ENCODE measurements at regions not wholly inside any gene's neighbourhood (a gene's known extent, or its start where the extent isn't known, plus 50 kb on each side); places are given as distances from the start of the nearest gene placed in this dataset.

DNA sequence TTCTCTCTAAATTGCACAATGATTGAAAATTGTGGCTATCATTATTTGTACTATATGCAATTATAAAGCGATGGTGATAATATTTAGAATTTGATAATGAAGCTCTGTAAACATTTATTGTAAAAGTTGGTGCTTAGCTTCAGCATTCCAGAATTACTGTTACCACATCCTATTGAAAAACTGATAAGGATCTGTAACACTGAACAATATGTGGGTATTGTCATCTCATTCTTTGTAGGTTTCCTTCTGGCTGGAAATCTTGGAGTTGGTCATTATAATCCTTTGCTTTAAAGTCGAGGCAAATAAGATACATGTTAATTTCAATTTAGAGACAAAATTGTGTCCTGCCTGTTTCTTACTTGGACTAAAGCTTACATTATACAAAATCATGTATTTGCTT is 323.4 kb upstream of the GOLIM4 start:
- no peaks in the 10 kb centered on the region for H3K36me3 ChIP-seq (ENCODE audit: control insufficient read depth in 5 of 5, insufficient read depth in 5 of 5, low read length in 5 of 5)
- no peak overlapping the region for H3K9ac ChIP-seq (ENCODE audit: low read length in 5 of 5)
- no peaks in the 10 kb centered on the region for H3K27me3 ChIP-seq (ENCODE audit: control insufficient read depth in 5 of 5, insufficient read depth in 4 of 5, low read length in 5 of 5)
- H3K27ac ChIP-seq (ENCODE audit: low read depth, low read length), result no peak overlapping the region
- H3K4me3 ChIP-seq (ENCODE audit: low read depth in 1 of 5, low read length in 5 of 5), result no peak overlapping the region
- no peaks in the 10 kb centered on the region for H3K9me3 ChIP-seq (ENCODE audit: control insufficient read depth in 5 of 5, low read length in 5 of 5)
- peaks cover 3 to 10% (median 4%) of the 10 kb centered on the region in 5 donors for H3K4me1 ChIP-seq (ENCODE audit: control insufficient read depth in 5 of 5, insufficient read depth in 5 of 5, low read length in 5 of 5)

- Histone ChIP-seq H3K9me3 (ENCODE audit: control insufficient read depth in 5 of 5, low read length in 5 of 5) (no peaks in the 10 kb centered on the region), H3K27ac (ENCODE audit: low read depth, low read length) (no peak overlapping the region), H3K4me3 (ENCODE audit: low read depth in 1 of 5, low read length in 5 of 5) (no peak overlapping the region), H3K4me1 (ENCODE audit: control insufficient read depth in 5 of 5, insufficient read depth in 5 of 5, low read length in 5 of 5) (peaks cover 3 to 10% (median 4%) of the 10 kb centered on the region in 5 donors), H3K27me3 (ENCODE audit: control insufficient read depth in 5 of 5, insufficient read depth in 4 of 5, low read length in 5 of 5) (no peaks in the 10 kb centered on the region), H3K9ac (ENCODE audit: low read length in 5 of 5) (no peak overlapping the region), H3K36me3 (ENCODE audit: control insufficient read depth in 5 of 5, insufficient read depth in 5 of 5, low read length in 5 of 5) (no peaks in the 10 kb centered on the region)
Measured at GRCh38 chr3:168417016-168417415, 321.3 kb upstream of the GOLIM4 start.

DNA sequence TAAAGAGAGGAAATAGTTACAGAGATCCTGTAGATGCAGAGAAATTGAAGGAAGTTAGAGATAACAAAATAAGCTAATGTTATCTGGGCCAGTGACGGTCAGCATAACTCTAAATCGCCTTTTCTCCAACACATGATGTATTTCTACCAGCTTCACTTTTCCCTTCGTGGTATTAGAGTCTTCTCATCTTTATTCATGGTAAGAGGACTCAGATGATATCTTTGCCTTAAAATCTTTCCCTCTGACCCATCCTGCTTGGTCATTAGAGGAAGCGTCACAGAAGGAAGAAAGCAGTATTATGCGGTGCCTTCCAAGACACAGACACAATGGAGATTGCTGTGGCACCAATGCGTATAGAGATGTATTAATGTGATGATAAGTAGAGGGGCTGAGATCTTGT is 320.7 kb upstream of the GOLIM4 start:
- H3K4me1 ChIP-seq (ENCODE audit: control insufficient read depth in 5 of 5, insufficient read depth in 5 of 5, low read length in 5 of 5), result peaks cover 3 to 10% (median 4%) of the 10 kb centered on the region in 5 donors
- no peaks in the 10 kb centered on the region for H3K9me3 ChIP-seq (ENCODE audit: control insufficient read depth in 5 of 5, low read length in 5 of 5)
- no peaks in the 10 kb centered on the region for H3K27me3 ChIP-seq (ENCODE audit: control insufficient read depth in 5 of 5, insufficient read depth in 4 of 5, low read length in 5 of 5)
- no peak overlapping the region for H3K27ac ChIP-seq (ENCODE audit: low read depth, low read length)
- H3K9ac ChIP-seq (ENCODE audit: low read length in 5 of 5), result no peak overlapping the region
- no peak overlapping the region for H3K4me3 ChIP-seq (ENCODE audit: low read depth in 1 of 5, low read length in 5 of 5)
- H3K36me3 ChIP-seq (ENCODE audit: control insufficient read depth in 5 of 5, insufficient read depth in 5 of 5, low read length in 5 of 5), result no peaks in the 10 kb centered on the region

- H3K27me3 ChIP-seq (ENCODE audit: control insufficient read depth in 5 of 5, insufficient read depth in 4 of 5, low read length in 5 of 5), result no peaks in the 10 kb centered on the region
- H3K27ac ChIP-seq (ENCODE audit: low read depth, low read length), result no peak overlapping the region
- H3K4me1 ChIP-seq (ENCODE audit: control insufficient read depth in 5 of 5, insufficient read depth in 5 of 5, low read length in 5 of 5), result peaks cover 3 to 10% (median 4%) of the 10 kb centered on the region in 5 donors
- no peak overlapping the region for H3K9ac ChIP-seq (ENCODE audit: low read length in 5 of 5)
- no peak overlapping the region for H3K4me3 ChIP-seq (ENCODE audit: low read depth in 1 of 5, low read length in 5 of 5)
- no peaks in the 10 kb centered on the region for H3K9me3 ChIP-seq (ENCODE audit: control insufficient read depth in 5 of 5, low read length in 5 of 5)
- no peaks in the 10 kb centered on the region for H3K36me3 ChIP-seq (ENCODE audit: control insufficient read depth in 5 of 5, insufficient read depth in 5 of 5, low read length in 5 of 5)
Measured at GRCh38 chr3:168414149-168414548, 318.4 kb upstream of the GOLIM4 start.

DNA sequence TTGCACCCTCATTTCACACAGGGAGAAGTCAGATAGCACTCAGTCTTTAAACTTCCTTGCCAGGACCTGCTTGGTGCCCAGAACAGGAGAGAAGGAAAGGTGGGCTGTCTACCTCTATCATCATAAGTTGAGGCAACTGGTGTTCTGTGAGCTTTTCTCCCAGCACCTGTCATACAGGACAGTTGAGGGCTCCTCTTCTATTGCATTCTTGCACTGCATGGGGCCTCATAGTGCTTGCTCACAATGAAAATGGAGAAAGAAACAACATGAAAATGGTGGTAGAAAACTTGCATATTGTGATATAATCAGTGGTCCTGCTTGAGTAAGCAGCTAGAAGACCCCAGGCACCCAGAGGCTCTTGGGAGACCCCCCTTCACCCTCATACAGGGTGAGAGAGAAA is 311.7 kb upstream of the GOLIM4 start:
- Histone ChIP-seq H3K4me1 (ENCODE audit: control insufficient read depth in 5 of 5, insufficient read depth in 5 of 5, low read length in 5 of 5) (no peaks in the 10 kb centered on the region), H3K27me3 (ENCODE audit: control insufficient read depth in 5 of 5, insufficient read depth in 4 of 5, low read length in 5 of 5) (no peaks in the 10 kb centered on the region), H3K4me3 (ENCODE audit: low read depth in 1 of 5, low read length in 5 of 5) (no peak overlapping the region), H3K27ac (ENCODE audit: low read depth, low read length) (no peak overlapping the region), H3K36me3 (ENCODE audit: control insufficient read depth in 5 of 5, insufficient read depth in 5 of 5, low read length in 5 of 5) (no peaks in the 10 kb centered on the region), H3K9me3 (ENCODE audit: control insufficient read depth in 5 of 5, low read length in 5 of 5) (no peaks in the 10 kb centered on the region), H3K9ac (ENCODE audit: low read length in 5 of 5) (no peak overlapping the region)

DNA sequence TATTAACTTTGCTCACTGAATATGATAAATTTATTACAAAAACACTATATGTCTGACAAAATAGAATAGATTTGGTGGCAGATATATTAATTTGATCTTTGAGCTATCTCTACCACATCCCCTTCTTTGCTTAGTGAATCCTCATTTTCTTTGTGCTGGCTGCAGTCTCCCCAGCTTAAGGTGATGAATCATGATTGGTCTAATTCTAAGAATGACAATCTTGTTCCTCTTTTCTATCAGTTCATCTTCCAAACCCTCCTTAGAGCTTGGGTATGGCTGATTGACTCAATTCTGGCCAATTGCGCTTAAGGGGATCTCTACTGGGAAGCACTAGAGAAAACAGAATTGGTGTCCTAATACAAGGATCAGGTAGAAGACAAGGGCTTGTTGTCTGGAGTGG is 309.6 kb upstream of the GOLIM4 start:
- Histone ChIP-seq H3K9ac (ENCODE audit: low read length in 5 of 5) (no peak overlapping the region), H3K4me3 (ENCODE audit: low read depth in 1 of 5, low read length in 5 of 5) (no peak overlapping the region), H3K9me3 (ENCODE audit: control insufficient read depth in 5 of 5, low read length in 5 of 5) (no peaks in the 10 kb centered on the region), H3K27ac (ENCODE audit: low read depth, low read length) (no peak overlapping the region), H3K27me3 (ENCODE audit: control insufficient read depth in 5 of 5, insufficient read depth in 4 of 5, low read length in 5 of 5) (no peaks in the 10 kb centered on the region), H3K36me3 (ENCODE audit: control insufficient read depth in 5 of 5, insufficient read depth in 5 of 5, low read length in 5 of 5) (no peaks in the 10 kb centered on the region), H3K4me1 (ENCODE audit: control insufficient read depth in 5 of 5, insufficient read depth in 5 of 5, low read length in 5 of 5) (no peaks in the 10 kb centered on the region)

DNA sequence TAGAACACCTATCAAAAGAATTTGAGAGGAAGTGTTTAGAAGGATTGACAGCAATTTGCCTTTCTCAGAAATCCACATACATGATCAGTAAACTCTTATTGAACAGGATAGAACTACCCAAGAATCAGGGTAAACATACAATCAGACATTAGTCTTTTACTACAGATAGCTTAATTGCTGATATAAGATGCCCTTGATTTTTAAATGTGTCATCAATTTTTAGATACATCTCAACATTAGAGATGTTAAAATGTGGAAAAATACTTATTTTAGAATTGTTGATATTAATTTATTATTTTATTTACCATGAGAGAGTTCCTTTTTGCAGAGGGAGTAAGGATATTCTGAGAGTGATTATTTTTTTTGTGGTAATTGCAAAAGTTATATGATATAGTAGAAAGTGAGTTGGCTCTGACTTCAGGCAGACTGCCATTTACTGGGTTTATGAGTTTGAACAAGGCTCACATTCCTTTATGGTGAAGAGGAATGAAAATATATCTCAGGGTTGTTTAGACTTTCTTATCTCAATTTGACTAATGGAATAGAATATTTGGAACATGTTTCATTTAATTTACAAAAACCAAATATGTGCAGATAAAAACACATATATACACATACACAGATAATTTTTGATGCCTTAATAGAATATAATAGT is 302.8 kb upstream of the GOLIM4 start:
- Histone ChIP-seq H3K27ac (ENCODE audit: low read depth, low read length) (no peak overlapping the region), H3K9ac (ENCODE audit: low read length in 5 of 5) (no peak overlapping the region), H3K4me1 (ENCODE audit: control insufficient read depth in 5 of 5, insufficient read depth in 5 of 5, low read length in 5 of 5) (no peaks in the 10 kb centered on the region), H3K36me3 (ENCODE audit: control insufficient read depth in 5 of 5, insufficient read depth in 5 of 5, low read length in 5 of 5) (no peaks in the 10 kb centered on the region), H3K27me3 (ENCODE audit: control insufficient read depth in 5 of 5, insufficient read depth in 4 of 5, low read length in 5 of 5) (no peaks in the 10 kb centered on the region), H3K4me3 (ENCODE audit: low read depth in 1 of 5, low read length in 5 of 5) (no peak overlapping the region), H3K9me3 (ENCODE audit: control insufficient read depth in 5 of 5, low read length in 5 of 5) (no peaks in the 10 kb centered on the region)

DNA sequence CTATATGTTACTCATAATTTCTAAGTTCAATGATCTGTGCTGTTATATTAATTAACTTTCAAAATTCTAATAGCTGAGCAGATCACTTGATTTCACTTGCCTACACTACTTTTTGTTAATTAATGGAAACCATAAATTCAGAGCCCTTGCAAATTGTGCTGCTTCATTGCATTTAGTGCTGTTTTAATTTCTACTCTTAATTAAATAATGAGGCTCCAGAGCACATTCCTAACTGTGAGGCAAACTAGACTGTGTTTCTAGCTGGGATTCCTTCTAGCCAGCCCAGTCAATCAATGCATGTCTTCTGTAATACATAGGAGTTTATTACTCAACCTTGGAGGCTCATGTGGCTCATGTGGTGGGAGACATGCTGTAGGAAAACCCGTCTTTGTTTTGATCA is 301.1 kb upstream of the GOLIM4 start:
- Histone ChIP-seq H3K9ac (ENCODE audit: low read length in 5 of 5) (no peak overlapping the region), H3K4me1 (ENCODE audit: control insufficient read depth in 5 of 5, insufficient read depth in 5 of 5, low read length in 5 of 5) (no peaks in the 10 kb centered on the region), H3K36me3 (ENCODE audit: control insufficient read depth in 5 of 5, insufficient read depth in 5 of 5, low read length in 5 of 5) (no peaks in the 10 kb centered on the region), H3K4me3 (ENCODE audit: low read depth in 1 of 5, low read length in 5 of 5) (no peak overlapping the region), H3K27ac (ENCODE audit: low read depth, low read length) (no peak overlapping the region), H3K9me3 (ENCODE audit: control insufficient read depth in 5 of 5, low read length in 5 of 5) (no peaks in the 10 kb centered on the region), H3K27me3 (ENCODE audit: control insufficient read depth in 5 of 5, insufficient read depth in 4 of 5, low read length in 5 of 5) (no peaks in the 10 kb centered on the region)

DNA sequence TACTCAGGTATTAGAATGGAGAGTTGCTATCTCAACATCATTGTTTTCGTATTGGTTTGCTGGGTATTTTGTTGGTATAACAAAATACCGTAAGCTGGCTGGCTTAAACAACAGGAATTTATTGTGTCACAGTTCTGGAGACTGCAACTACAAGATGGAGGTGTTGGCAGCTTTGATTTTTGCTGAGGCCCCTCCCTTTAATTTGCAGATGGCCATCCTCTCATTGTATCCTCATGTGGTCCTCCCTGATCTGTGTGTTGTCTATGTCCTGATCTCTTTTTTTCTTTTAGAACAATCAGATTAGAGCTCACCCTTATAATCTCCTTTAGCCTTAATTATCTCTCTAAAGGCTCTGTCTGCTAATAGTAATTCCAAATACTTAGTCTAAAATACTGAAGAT is 299.8 kb upstream of the GOLIM4 start:
- H3K36me3 ChIP-seq (ENCODE audit: control insufficient read depth in 5 of 5, insufficient read depth in 5 of 5, low read length in 5 of 5), result no peaks in the 10 kb centered on the region
- no peak overlapping the region for H3K4me3 ChIP-seq (ENCODE audit: low read depth in 1 of 5, low read length in 5 of 5)
- no peaks in the 10 kb centered on the region for H3K27me3 ChIP-seq (ENCODE audit: control insufficient read depth in 5 of 5, insufficient read depth in 4 of 5, low read length in 5 of 5)
- H3K9ac ChIP-seq (ENCODE audit: low read length in 5 of 5), result no peak overlapping the region
- no peaks in the 10 kb centered on the region for H3K9me3 ChIP-seq (ENCODE audit: control insufficient read depth in 5 of 5, low read length in 5 of 5)
- H3K4me1 ChIP-seq (ENCODE audit: control insufficient read depth in 5 of 5, insufficient read depth in 5 of 5, low read length in 5 of 5), result no peaks in the 10 kb centered on the region
- no peak overlapping the region for H3K27ac ChIP-seq (ENCODE audit: low read depth, low read length)

GRCh38 chr3:168394439-168394838 is 298.7 kb upstream of the GOLIM4 start:
- H3K27ac ChIP-seq (ENCODE audit: low read depth, low read length), result no peak overlapping the region

GRCh38 chr3:168386301-168386700 is 290.6 kb upstream of the GOLIM4 start:
- Histone ChIP-seq H3K4me1 (ENCODE audit: control insufficient read depth in 5 of 5, insufficient read depth in 5 of 5, low read length in 5 of 5) (no peaks in the 10 kb centered on the region), H3K27ac (ENCODE audit: low read depth, low read length) (no peak overlapping the region), H3K4me3 (ENCODE audit: low read depth in 1 of 5, low read length in 5 of 5) (no peak overlapping the region), H3K9me3 (ENCODE audit: control insufficient read depth in 5 of 5, low read length in 5 of 5) (peaks cover 0 to 4% (median 3%) of the 10 kb centered on the region in 5 donors), H3K9ac (ENCODE audit: low read length in 5 of 5) (no peak overlapping the region), H3K27me3 (ENCODE audit: control insufficient read depth in 5 of 5, insufficient read depth in 4 of 5, low read length in 5 of 5) (no peaks in the 10 kb centered on the region), H3K36me3 (ENCODE audit: control insufficient read depth in 5 of 5, insufficient read depth in 5 of 5, low read length in 5 of 5) (no peaks in the 10 kb centered on the region)

More at GRCh38 chr3:168394439-168394838, 298.7 kb upstream of the GOLIM4 start:
- no peaks in the 10 kb centered on the region for H3K4me1 ChIP-seq (ENCODE audit: control insufficient read depth in 5 of 5, insufficient read depth in 5 of 5, low read length in 5 of 5)
- H3K9me3 ChIP-seq (ENCODE audit: control insufficient read depth in 5 of 5, low read length in 5 of 5), result no peaks in the 10 kb centered on the region
- H3K27me3 ChIP-seq (ENCODE audit: control insufficient read depth in 5 of 5, insufficient read depth in 4 of 5, low read length in 5 of 5), result no peaks in the 10 kb centered on the region
- H3K36me3 ChIP-seq (ENCODE audit: control insufficient read depth in 5 of 5, insufficient read depth in 5 of 5, low read length in 5 of 5), result no peaks in the 10 kb centered on the region
- H3K4me3 ChIP-seq (ENCODE audit: low read depth in 1 of 5, low read length in 5 of 5), result no peak overlapping the region
- no peak overlapping the region for H3K9ac ChIP-seq (ENCODE audit: low read length in 5 of 5)
